Ovary (tissue), 3 donors: ENCODE measurements at regions not wholly inside any gene's neighbourhood (a gene's known extent, or its start where the extent isn't known, plus 50 kb on each side); places are given as distances from the start of the nearest gene placed in this dataset.

Experiments used
- POLR2A ChIP-seq: fragments of 450-650 bp; IDR thresholded peaks from one replicate; pipeline ENCODE4 v1.6.1; 2017; ENCODE audit warnings: antibody characterized with exemption, mild to moderate bottlenecking, moderate library complexity
- TF ChIP-seq, protein P1 (sequence below), 3 donors: fragments of 450-650 bp in 2 of 3; fragments of 200-600 bp in 1 of 3; IDR thresholded peaks; one replicate each; pipeline versions ENCODE4 v1.5.1 to v1.8.0; 2016 to 2022; ENCODE audit warnings: antibody characterized with exemption in 3 of 3, mild to moderate bottlenecking in 1 of 3
- donor health status: DM: no; HTN: no; CAD: no.

- TF ChIP-seq, protein P1, sequence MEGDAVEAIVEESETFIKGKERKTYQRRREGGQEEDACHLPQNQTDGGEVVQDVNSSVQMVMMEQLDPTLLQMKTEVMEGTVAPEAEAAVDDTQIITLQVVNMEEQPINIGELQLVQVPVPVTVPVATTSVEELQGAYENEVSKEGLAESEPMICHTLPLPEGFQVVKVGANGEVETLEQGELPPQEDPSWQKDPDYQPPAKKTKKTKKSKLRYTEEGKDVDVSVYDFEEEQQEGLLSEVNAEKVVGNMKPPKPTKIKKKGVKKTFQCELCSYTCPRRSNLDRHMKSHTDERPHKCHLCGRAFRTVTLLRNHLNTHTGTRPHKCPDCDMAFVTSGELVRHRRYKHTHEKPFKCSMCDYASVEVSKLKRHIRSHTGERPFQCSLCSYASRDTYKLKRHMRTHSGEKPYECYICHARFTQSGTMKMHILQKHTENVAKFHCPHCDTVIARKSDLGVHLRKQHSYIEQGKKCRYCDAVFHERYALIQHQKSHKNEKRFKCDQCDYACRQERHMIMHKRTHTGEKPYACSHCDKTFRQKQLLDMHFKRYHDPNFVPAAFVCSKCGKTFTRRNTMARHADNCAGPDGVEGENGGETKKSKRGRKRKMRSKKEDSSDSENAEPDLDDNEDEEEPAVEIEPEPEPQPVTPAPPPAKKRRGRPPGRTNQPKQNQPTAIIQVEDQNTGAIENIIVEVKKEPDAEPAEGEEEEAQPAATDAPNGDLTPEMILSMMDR (IDR thresholded peaks at IDR 0.05): no peak
- no peak for TF ChIP-seq POLR2A
These were observed 1586.6 kb downstream of the SI start for GRCh38 chr3:163491714-163492113.
